K562 (cell line): ENCODE measurements at regions not wholly inside any gene's neighbourhood (a gene's known extent, or its start where the extent isn't known, plus 50 kb on each side); places are given as distances from the start of the nearest gene placed in this dataset.

ENCODE experiments used
- ATAC-seq: fragments of 200-7000 bp; cut with Tn5 transposase; 3 replicates; pipeline ENCODE4 v1.9.1; 2020; ENCODE audit warnings: moderate library complexity
- BruUV-seq: library from RNA; stranded (reverse); fragments of 400-500 nt; replicated peaks from 2 replicates; lab custom pipeline; 2021; lab: Mats Ljungman, UMichigan
- CTCF ChIA-PET: fragments of 300-600 bp; formaldehyde crosslinking; extraction: SDS; loops from one replicate; lab custom pipeline; 2021; ENCODE audit warnings: low intra/inter-chr PET ratio; lab: Yijun Ruan, JAX
- POLR2A ChIA-PET: fragments of 300-600, 350-650 bp; sonication (Branson Sonifier 250); formaldehyde crosslinking; extraction: SDS; loops from one replicate; lab custom pipeline; 2021; ENCODE audit warnings: antibody characterized with exemption, inconsistent platforms; lab: Yijun Ruan, JAX
- DNase-seq, 4 experiments: peaks; one replicate each; pipeline versions ENCODE4 v3.0.0 to v3.0.0-alpha.2; 2011 to 2018; ENCODE audit warnings: low spot score in 3 of 4, mixed read lengths in 3 of 4; ENCODE audit errors: extremely low read depth in 1 of 4
- FAIRE-seq: peaks from 2 replicates; lab custom pipeline; 2011; peaks lifted over from hg19 to GRCh38; lab: Jason Lieb, UNC
- H2AFZ ChIP-seq: 2 replicates; pipeline ENCODE4 v1.6.0; 2011; ENCODE audit warnings: low read depth, low read length, control low read depth, inconsistent platforms
- H3K27ac ChIP-seq: fragments of 200-600 bp; 3 replicates; pipeline ENCODE4 v1.8.0; 2011; ENCODE audit warnings: low read depth, mild to moderate bottlenecking, control low read depth, inconsistent platforms, low read length, moderate library complexity, mixed read lengths; ENCODE audit errors: extremely low read depth
- H3K27me3 ChIP-seq, 2 experiments: fragments of 300-600 bp in 1 of 2; 2 replicates in 1 of 2; 3 replicates in 1 of 2; pipeline versions ENCODE4 v1.6.0 to v1.8.0; 2011; ENCODE audit warnings: inconsistent platforms in 2 of 2, low read length in 2 of 2, mild to moderate bottlenecking in 1 of 2, mixed read lengths in 1 of 2, moderate library complexity in 1 of 2; ENCODE audit not compliant: control insufficient read depth in 2 of 2, insufficient read depth in 2 of 2
- H3K36me3 ChIP-seq: fragments of 300-600 bp; 3 replicates; pipeline ENCODE4 v1.8.0; 2011; ENCODE audit warnings: mild to moderate bottlenecking, low read length, inconsistent platforms; ENCODE audit not compliant: control insufficient read depth, insufficient read depth
- H3K4me1 ChIP-seq, 2 experiments: fragments of 200-600 bp in 1 of 2; replicated peaks in 1 of 2; 2 replicates in 1 of 2; 3 replicates in 1 of 2; pipeline versions ENCODE4 v1.5.1 to v1.8.0; 2011; ENCODE audit warnings: inconsistent platforms in 2 of 2, low read length in 2 of 2, mild to moderate bottlenecking in 1 of 2, mixed read lengths in 1 of 2, moderate library complexity in 1 of 2; ENCODE audit not compliant: control insufficient read depth in 2 of 2, insufficient read depth in 2 of 2
- H3K4me2 ChIP-seq: 2 replicates; pipeline ENCODE4 v1.6.1; 2011; ENCODE audit warnings: low read length, control low read depth, inconsistent platforms, mixed read lengths; ENCODE audit not compliant: insufficient read depth
- H3K4me3 ChIP-seq: fragments of 200-600 bp; sonication (generic), shearing (Covaris generic); 2 replicates; pipeline ENCODE4 v1.5.1; 2016; ENCODE audit warnings: control low read depth, inconsistent platforms
- H3K79me2 ChIP-seq: fragments of 200-600 bp; 3 replicates; pipeline ENCODE4 v1.8.0; 2011; ENCODE audit warnings: low read length, inconsistent platforms; ENCODE audit not compliant: control insufficient read depth, insufficient read depth
- H3K9ac ChIP-seq, 2 experiments: 2 replicates each; pipeline versions ENCODE4 v1.6.0 to v1.6.1; 2011; ENCODE audit warnings: low read depth in 2 of 2, low read length in 2 of 2, control low read depth in 1 of 2, inconsistent platforms in 1 of 2, mild to moderate bottlenecking in 1 of 2, mixed read lengths in 1 of 2; ENCODE audit not compliant: insufficient read depth in 1 of 2
- H3K9me1 ChIP-seq: one replicate; pipeline ENCODE4 v1.6.0; 2011; ENCODE audit warnings: inconsistent platforms, mild to moderate bottlenecking, low read length, moderate library complexity; ENCODE audit not compliant: control insufficient read depth, insufficient read depth
- H3K9me3 ChIP-seq: replicated peaks from 2 replicates; pipeline ENCODE4 v1.5.1; 2011; ENCODE audit warnings: low read depth, low read length, inconsistent platforms; ENCODE audit not compliant: control insufficient read depth, insufficient read depth
- H4K20me1 ChIP-seq: replicated peaks from 2 replicates; pipeline ENCODE4 v1.6.1; 2011; ENCODE audit warnings: low read length, inconsistent platforms, mixed read lengths; ENCODE audit not compliant: control insufficient read depth, insufficient read depth
- ATF4 ChIP-seq: fragments of 450-650 bp; formaldehyde crosslinking; IDR thresholded peaks from 2 replicates; pipeline ENCODE4 v1.4.0; 2022; ENCODE audit warnings: mild to moderate bottlenecking, moderate library complexity
- ELF2 ChIP-seq: fragments of 250-450 bp; sonication (Bioruptor Pico); IDR thresholded peaks from 2 replicates; pipeline ENCODE4 v1.5.0; 2021; ENCODE audit warnings: mild to moderate bottlenecking
- ESRRB ChIP-seq: fragments of 250-450 bp; sonication (Bioruptor Pico); IDR thresholded peaks from 2 replicates; pipeline ENCODE4 v1.5.0; 2020; ENCODE audit warnings: mild to moderate bottlenecking, moderate library complexity, borderline replicate concordance
- ETV5 ChIP-seq: sonication (generic); formaldehyde crosslinking; IDR thresholded peaks from 2 replicates; pipeline ENCODE4 v1.4.0; 2020; ENCODE audit warnings: low read depth, mild to moderate bottlenecking, missing genetic modification reagents
- KLF1 ChIP-seq: fragments of 450-650 bp; IDR thresholded peaks from 2 replicates; pipeline ENCODE4 v1.6.1; 2016; ENCODE audit warnings: missing genetic modification characterization, missing compliant biosample characterization
- SETDB1 ChIP-seq: IDR thresholded peaks from one replicate; pipeline ENCODE4 v1.6.1; 2012; ENCODE audit warnings: low read length, control low read depth, inconsistent platforms
- SNRNP70 ChIP-seq: fragments of 200-400 bp; formaldehyde crosslinking; optimal IDR thresholded peaks from 2 replicates; pipeline ENCODE3; 2017; ENCODE audit warnings: low read depth, low read length
- TCF7 ChIP-seq: sonication (generic); IDR thresholded peaks from 2 replicates; pipeline ENCODE4 v1.6.1; 2016; ENCODE audit warnings: antibody characterized with exemption, borderline replicate concordance
- ZNF133 ChIP-seq: fragments of 250-450 bp; sonication (Bioruptor Pico); IDR thresholded peaks from 2 replicates; pipeline ENCODE4 v1.4.0; 2020; ENCODE audit warnings: mild to moderate bottlenecking
- ZNF561 ChIP-seq: fragments of 450-650 bp; formaldehyde crosslinking; conservative IDR thresholded peaks from 2 replicates; pipeline ENCODE4 v1.4.0; 2020; ENCODE audit warnings: mild to moderate bottlenecking, moderate library complexity
- ZNF655 ChIP-seq: fragments of 250-450 bp; sonication (Bioruptor Pico); IDR thresholded peaks from 2 replicates; pipeline ENCODE4 v1.5.0; 2021
- ZNF764 ChIP-seq: fragments of 250-450 bp; sonication (Bioruptor Pico); IDR thresholded peaks from 2 replicates; pipeline ENCODE4 v1.4.0; 2020; ENCODE audit warnings: low read depth, mild to moderate bottlenecking, moderate library complexity
- WGBS: fragments of 100-300 bp; shearing (Covaris generic); methylation state at CpG from one replicate; pipeline ENCODE4 v1.1.6; 2016; ENCODE audit warnings: low coverage, mixed read lengths; ENCODE audit not compliant: insufficient coverage; ENCODE audit errors: missing lambda C conversion rate; 5-methylcytosine and 5-hydroxymethylcytosine counted together
- in situ Hi-C: fragments of 300-500 bp; cut with MboI; formaldehyde crosslinking; loops from 4 replicates; pipeline ENCODE4 v1.15.0; 2018; ENCODE audit warnings: inconsistent platforms, mixed read lengths
- intact Hi-C: fragments of 100-400 bp; cut with micrococcal nuclease; formaldehyde crosslinking; loops from 2 replicates; pipeline ENCODE4 v1.14.2; 2022
- TF ChIP-seq, protein P1 (sequence below): fragments of 450-650 bp; IDR thresholded peaks from 2 replicates; pipeline ENCODE4 v1.6.1; 2018; ENCODE audit not compliant: partially characterized antibody
- TF ChIP-seq, protein P2 (sequence below): fragments of 250-450 bp; sonication (Bioruptor Pico); IDR thresholded peaks from 2 replicates; pipeline ENCODE4 v1.5.0; 2022; ENCODE audit warnings: mild to moderate bottlenecking

DNA sequence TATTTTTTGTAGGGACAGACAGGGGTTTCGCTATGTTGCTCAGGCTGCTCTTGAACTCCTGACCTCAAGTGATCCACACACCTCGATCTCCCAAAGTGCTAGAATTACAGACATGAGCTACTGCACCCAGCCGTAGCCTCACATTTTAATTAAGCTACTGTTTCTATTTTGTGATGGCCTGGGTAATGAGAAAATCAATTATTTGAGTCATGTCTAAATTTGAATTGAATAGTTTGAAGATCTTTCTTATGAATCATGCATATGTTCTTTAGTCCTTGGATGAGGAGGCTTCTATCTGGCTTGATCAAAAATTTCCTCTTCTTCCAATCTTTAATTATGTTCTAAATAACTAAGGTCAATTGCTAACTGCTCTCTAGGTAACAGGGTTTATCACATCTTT is 175.0 kb downstream of the REEP3 start:
- Histone ChIP-seq H3K9me1 (no peaks in the 10 kb centered on the region), H3K27ac (no peak overlapping the region), H3K27me3 (peaks cover 7 to 13% of the 10 kb centered on the region in 2 experiments; a peak in 4 of 5 replicates), H4K20me1 (no peaks in the 10 kb centered on the region), H3K4me2 (no peak overlapping the region)
- intact Hi-C loops, result no loop called here
- TF ChIP-seq, protein P1, sequence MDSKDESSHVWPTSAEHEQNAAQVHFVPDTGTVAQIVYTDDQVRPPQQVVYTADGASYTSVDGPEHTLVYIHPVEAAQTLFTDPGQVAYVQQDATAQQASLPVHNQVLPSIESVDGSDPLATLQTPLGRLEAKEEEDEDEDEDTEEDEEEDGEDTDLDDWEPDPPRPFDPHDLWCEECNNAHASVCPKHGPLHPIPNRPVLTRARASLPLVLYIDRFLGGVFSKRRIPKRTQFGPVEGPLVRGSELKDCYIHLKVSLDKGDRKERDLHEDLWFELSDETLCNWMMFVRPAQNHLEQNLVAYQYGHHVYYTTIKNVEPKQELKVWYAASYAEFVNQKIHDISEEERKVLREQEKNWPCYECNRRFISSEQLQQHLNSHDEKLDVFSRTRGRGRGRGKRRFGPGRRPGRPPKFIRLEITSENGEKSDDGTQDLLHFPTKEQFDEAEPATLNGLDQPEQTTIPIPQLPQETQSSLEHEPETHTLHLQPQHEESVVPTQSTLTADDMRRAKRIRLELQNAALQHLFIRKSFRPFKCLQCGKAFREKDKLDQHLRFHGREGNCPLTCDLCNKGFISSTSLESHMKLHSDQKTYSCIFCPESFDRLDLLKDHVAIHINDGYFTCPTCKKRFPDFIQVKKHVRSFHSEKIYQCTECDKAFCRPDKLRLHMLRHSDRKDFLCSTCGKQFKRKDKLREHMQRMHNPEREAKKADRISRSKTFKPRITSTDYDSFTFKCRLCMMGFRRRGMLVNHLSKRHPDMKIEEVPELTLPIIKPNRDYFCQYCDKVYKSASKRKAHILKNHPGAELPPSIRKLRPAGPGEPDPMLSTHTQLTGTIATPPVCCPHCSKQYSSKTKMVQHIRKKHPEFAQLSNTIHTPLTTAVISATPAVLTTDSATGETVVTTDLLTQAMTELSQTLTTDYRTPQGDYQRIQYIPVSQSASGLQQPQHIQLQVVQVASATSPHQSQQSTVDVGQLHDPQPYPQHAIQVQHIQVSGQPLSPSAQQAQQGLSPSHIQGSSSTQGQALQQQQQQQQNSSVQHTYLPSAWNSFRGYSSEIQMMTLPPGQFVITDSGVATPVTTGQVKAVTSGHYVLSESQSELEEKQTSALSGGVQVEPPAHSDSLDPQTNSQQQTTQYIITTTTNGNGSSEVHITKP, result no peak
- TF ChIP-seq ESRRB (no peak), ZNF561 (CRISPR knock-in tag) (no peak), ZNF764 (CRISPR knock-in tag) (no peak), ELF2 (CRISPR knock-in tag) (no peak), SETDB1 (no peak), ETV5 (CRISPR knock-in tag) (no peak), SNRNP70 (no peak), ZNF133 (no peak), KLF1 (tag) (no peak), ZNF655 (CRISPR knock-in tag) (no peak), ATF4 (CRISPR knock-in tag) (no peak), TCF7 (no peak)
- TF ChIP-seq, protein P2, sequence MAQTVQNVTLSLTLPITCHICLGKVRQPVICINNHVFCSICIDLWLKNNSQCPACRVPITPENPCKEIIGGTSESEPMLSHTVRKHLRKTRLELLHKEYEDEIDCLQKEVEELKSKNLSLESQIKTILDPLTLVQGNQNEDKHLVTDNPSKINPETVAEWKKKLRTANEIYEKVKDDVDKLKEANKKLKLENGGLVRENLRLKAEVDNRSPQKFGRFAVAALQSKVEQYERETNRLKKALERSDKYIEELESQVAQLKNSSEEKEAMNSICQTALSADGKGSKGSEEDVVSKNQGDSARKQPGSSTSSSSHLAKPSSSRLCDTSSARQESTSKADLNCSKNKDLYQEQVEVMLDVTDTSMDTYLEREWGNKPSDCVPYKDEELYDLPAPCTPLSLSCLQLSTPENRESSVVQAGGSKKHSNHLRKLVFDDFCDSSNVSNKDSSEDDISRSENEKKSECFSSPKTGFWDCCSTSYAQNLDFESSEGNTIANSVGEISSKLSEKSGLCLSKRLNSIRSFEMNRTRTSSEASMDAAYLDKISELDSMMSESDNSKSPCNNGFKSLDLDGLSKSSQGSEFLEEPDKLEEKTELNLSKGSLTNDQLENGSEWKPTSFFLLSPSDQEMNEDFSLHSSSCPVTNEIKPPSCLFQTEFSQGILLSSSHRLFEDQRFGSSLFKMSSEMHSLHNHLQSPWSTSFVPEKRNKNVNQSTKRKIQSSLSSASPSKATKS, result no peak
- TF ChIP-seq, all 486 proteins: peak for 0
- no peak for DNase-seq
- 4% methylated on average over 3 of the region's 3 CpGs for WGBS
- H3K79me2 ChIP-seq, result no peaks in the 10 kb centered on the region
- no peaks in the 10 kb centered on the region for H3K9me3 ChIP-seq
- ATAC-seq, result no peak
- H3K4me3 ChIP-seq, result no peak overlapping the region
- no TSS peak for BruUV-seq
- POLR2A ChIA-PET, result interaction anchor here (0.7 kb wide), 1 partner anchor 429 kb away, joined by 7 read pairs; no protein-coding TSS in a partner anchor
- in situ Hi-C loops, result no loop called here
- no peak for FAIRE-seq
- H2AFZ ChIP-seq, result no peak overlapping the region
- no peak overlapping the region for H3K9ac ChIP-seq
- no peaks in the 10 kb centered on the region; a peak in 1 of 5 replicates for H3K4me1 ChIP-seq
- H3K36me3 ChIP-seq, result no peaks in the 10 kb centered on the region
- CTCF ChIA-PET, result interaction anchor here (0.6 kb wide), 1 partner anchor 47 kb away, joined by 6 read pairs; no protein-coding TSS in a partner anchor
